SK-N-SH treated with all-trans-retinoic acid at 6 μM for 48 hours (cell line): ENCODE measurements at regions not wholly inside any gene's neighbourhood (a gene's known extent, or its start where the extent isn't known, plus 50 kb on each side); places are given as distances from the start of the nearest gene placed in this dataset.

Source experiments
- ATAC-seq: fragments of 200-7000 bp; cut with Tn5 transposase; 3 replicates; pipeline ENCODE4 v1.9.1; 2020; ENCODE audit warnings: mild to moderate bottlenecking, moderate library complexity
- ARNTL ChIP-seq: fragments of 450-650 bp; formaldehyde crosslinking; IDR thresholded peaks from 2 replicates; pipeline ENCODE4 v1.5.0; 2020; ENCODE audit warnings: low read depth, mild to moderate bottlenecking, moderate library complexity, borderline replicate concordance
- BACH2 ChIP-seq: fragments of 250-450 bp; sonication (Bioruptor Pico); IDR thresholded peaks from 2 replicates; pipeline ENCODE4 v1.9.0; 2021; ENCODE audit warnings: mild to moderate bottlenecking, borderline replicate concordance
- CSDC2 ChIP-seq: fragments of 250-450 bp; sonication (Bioruptor Pico); IDR thresholded peaks from 2 replicates; pipeline ENCODE4 v1.5.0; 2020; ENCODE audit warnings: mild to moderate bottlenecking, moderate library complexity
- ESRRG ChIP-seq: fragments of 250-450 bp; sonication (Bioruptor Pico); IDR thresholded peaks from 2 replicates; pipeline ENCODE4 v1.6.1; 2021; ENCODE audit warnings: mild to moderate bottlenecking
- GLIS3 ChIP-seq: fragments of 250-450 bp; sonication (Bioruptor Pico); IDR thresholded peaks from 2 replicates; pipeline ENCODE4 v1.5.0; 2020; ENCODE audit warnings: mild to moderate bottlenecking, moderate library complexity
- OSR1 ChIP-seq: fragments of 250-450 bp; sonication (Bioruptor Pico); IDR thresholded peaks from 2 replicates; pipeline ENCODE4 v1.8.0; 2022; ENCODE audit warnings: moderate library complexity, mild to moderate bottlenecking, inconsistent platforms
- PATZ1 ChIP-seq: fragments of 250-450 bp; sonication (Bioruptor Pico); IDR thresholded peaks from 2 replicates; pipeline ENCODE4 v1.8.0; 2020; ENCODE audit warnings: mild to moderate bottlenecking, moderate library complexity, borderline replicate concordance
- PPARA ChIP-seq: fragments of 250-450 bp; sonication (Bioruptor Pico); IDR thresholded peaks from 2 replicates; pipeline ENCODE4 v1.5.0; 2020; ENCODE audit warnings: mild to moderate bottlenecking, borderline replicate concordance
- RARB ChIP-seq: fragments of 250-450 bp; sonication (Bioruptor Pico); IDR thresholded peaks from 2 replicates; pipeline ENCODE4 v1.8.0; 2021; ENCODE audit warnings: mild to moderate bottlenecking, moderate library complexity
- TCF4 ChIP-seq: fragments of 250-450 bp; sonication (Bioruptor Pico); IDR thresholded peaks from 2 replicates; pipeline ENCODE4 v1.8.0; 2021; ENCODE audit warnings: mild to moderate bottlenecking, moderate library complexity, borderline replicate concordance
- TOX ChIP-seq: fragments of 250-450 bp; sonication (Bioruptor Pico); IDR thresholded peaks from 2 replicates; pipeline ENCODE4 v1.8.0; 2021; ENCODE audit warnings: mild to moderate bottlenecking, moderate library complexity, borderline replicate concordance
- ZC3H10 ChIP-seq: fragments of 250-450 bp; sonication (Bioruptor Pico); IDR thresholded peaks from 2 replicates; pipeline ENCODE4 v1.5.1; 2021; ENCODE audit warnings: mild to moderate bottlenecking, moderate library complexity
- ZFP3 ChIP-seq: fragments of 250-450 bp; sonication (Bioruptor Pico); IDR thresholded peaks from 2 replicates; pipeline ENCODE4 v1.5.0; 2020; ENCODE audit warnings: mild to moderate bottlenecking, moderate library complexity
- ZFP30 ChIP-seq: fragments of 450-650 bp; formaldehyde crosslinking; IDR thresholded peaks from 2 replicates; pipeline ENCODE4 v1.5.0; 2022; ENCODE audit warnings: mild to moderate bottlenecking, moderate library complexity
- ZNF565 ChIP-seq: fragments of 450-650 bp; formaldehyde crosslinking; conservative IDR thresholded peaks from 2 replicates; pipeline ENCODE4 v1.5.0; 2020; ENCODE audit warnings: low read depth, mild to moderate bottlenecking, moderate library complexity
- ZNF70 ChIP-seq: fragments of 450-650 bp; formaldehyde crosslinking; IDR thresholded peaks from 2 replicates; pipeline ENCODE4 v1.5.0; 2020; ENCODE audit warnings: mild to moderate bottlenecking, moderate library complexity
- ZNF8 ChIP-seq: fragments of 450-650 bp; formaldehyde crosslinking; IDR thresholded peaks from 2 replicates; pipeline ENCODE4 v1.5.0; 2020; ENCODE audit warnings: mild to moderate bottlenecking, moderate library complexity
- TF ChIP-seq, protein P1 (sequence below): fragments of 250-450 bp; sonication (Bioruptor Pico); IDR thresholded peaks from 2 replicates; pipeline ENCODE4 v1.5.0; 2020; ENCODE audit warnings: mild to moderate bottlenecking, moderate library complexity
- TF ChIP-seq, protein P2 (sequence below): fragments of 250-450 bp; sonication (Bioruptor Pico); IDR thresholded peaks from 2 replicates; pipeline ENCODE4 v1.5.1; 2020; ENCODE audit warnings: low read depth, mild to moderate bottlenecking, moderate library complexity
- TF ChIP-seq, protein P3 (sequence below): fragments of 250-450 bp; sonication (Bioruptor Pico); IDR thresholded peaks from 2 replicates; pipeline ENCODE4 v1.8.0; 2021; ENCODE audit warnings: low read depth, mild to moderate bottlenecking, moderate library complexity, borderline replicate concordance
- TF ChIP-seq, protein P4 (sequence below): fragments of 250-450 bp; sonication (Bioruptor Pico); IDR thresholded peaks from 2 replicates; pipeline ENCODE4 v1.5.1; 2021; ENCODE audit warnings: mild to moderate bottlenecking, moderate library complexity

GRCh38 chr3:132246212-132246611 lies 71.0 kb upstream of the ACP3 start (continued):
- TF ChIP-seq, protein P1, sequence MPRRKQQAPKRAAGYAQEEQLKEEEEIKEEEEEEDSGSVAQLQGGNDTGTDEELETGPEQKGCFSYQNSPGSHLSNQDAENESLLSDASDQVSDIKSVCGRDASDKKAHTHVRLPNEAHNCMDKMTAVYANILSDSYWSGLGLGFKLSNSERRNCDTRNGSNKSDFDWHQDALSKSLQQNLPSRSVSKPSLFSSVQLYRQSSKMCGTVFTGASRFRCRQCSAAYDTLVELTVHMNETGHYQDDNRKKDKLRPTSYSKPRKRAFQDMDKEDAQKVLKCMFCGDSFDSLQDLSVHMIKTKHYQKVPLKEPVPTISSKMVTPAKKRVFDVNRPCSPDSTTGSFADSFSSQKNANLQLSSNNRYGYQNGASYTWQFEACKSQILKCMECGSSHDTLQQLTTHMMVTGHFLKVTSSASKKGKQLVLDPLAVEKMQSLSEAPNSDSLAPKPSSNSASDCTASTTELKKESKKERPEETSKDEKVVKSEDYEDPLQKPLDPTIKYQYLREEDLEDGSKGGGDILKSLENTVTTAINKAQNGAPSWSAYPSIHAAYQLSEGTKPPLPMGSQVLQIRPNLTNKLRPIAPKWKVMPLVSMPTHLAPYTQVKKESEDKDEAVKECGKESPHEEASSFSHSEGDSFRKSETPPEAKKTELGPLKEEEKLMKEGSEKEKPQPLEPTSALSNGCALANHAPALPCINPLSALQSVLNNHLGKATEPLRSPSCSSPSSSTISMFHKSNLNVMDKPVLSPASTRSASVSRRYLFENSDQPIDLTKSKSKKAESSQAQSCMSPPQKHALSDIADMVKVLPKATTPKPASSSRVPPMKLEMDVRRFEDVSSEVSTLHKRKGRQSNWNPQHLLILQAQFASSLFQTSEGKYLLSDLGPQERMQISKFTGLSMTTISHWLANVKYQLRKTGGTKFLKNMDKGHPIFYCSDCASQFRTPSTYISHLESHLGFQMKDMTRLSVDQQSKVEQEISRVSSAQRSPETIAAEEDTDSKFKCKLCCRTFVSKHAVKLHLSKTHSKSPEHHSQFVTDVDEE (CRISPR knock-in tag), result no peak
- no peak for TF ChIP-seq TOX (CRISPR knock-in tag)
- TF ChIP-seq, protein P2, sequence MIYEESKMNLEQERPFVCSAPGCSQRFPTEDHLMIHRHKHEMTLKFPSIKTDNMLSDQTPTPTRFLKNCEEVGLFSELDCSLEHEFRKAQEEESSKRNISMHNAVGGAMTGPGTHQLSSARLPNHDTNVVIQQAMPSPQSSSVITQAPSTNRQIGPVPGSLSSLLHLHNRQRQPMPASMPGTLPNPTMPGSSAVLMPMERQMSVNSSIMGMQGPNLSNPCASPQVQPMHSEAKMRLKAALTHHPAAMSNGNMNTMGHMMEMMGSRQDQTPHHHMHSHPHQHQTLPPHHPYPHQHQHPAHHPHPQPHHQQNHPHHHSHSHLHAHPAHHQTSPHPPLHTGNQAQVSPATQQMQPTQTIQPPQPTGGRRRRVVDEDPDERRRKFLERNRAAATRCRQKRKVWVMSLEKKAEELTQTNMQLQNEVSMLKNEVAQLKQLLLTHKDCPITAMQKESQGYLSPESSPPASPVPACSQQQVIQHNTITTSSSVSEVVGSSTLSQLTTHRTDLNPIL (CRISPR knock-in tag), result no peak
- no peak for TF ChIP-seq OSR1 (CRISPR knock-in tag)
- TF ChIP-seq ZNF565 (CRISPR knock-in tag), result no peak

DNA sequence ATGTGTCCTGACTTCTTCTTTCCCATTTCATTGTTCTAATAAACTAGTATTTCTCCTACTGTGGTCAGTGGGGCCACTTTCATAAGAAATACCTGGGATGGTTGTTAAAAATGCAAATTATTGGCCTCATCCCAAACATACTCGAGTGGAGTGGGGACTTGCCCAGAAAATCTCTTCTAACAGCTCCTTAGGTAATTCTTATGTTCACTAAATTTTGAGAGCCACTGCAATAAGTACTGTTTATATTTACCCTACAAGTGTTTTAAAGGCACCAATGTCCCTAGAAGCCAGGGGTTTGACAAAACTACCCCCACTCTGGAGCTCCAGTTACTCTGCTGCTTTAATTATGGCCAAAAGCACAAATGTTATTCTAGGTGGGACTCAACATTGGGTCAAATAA lies 70.0 kb upstream of the ACP3 start:
- no peak for TF ChIP-seq ARNTL (CRISPR knock-in tag)
- TF ChIP-seq ESRRG, result no peak
- TF ChIP-seq, protein P3, sequence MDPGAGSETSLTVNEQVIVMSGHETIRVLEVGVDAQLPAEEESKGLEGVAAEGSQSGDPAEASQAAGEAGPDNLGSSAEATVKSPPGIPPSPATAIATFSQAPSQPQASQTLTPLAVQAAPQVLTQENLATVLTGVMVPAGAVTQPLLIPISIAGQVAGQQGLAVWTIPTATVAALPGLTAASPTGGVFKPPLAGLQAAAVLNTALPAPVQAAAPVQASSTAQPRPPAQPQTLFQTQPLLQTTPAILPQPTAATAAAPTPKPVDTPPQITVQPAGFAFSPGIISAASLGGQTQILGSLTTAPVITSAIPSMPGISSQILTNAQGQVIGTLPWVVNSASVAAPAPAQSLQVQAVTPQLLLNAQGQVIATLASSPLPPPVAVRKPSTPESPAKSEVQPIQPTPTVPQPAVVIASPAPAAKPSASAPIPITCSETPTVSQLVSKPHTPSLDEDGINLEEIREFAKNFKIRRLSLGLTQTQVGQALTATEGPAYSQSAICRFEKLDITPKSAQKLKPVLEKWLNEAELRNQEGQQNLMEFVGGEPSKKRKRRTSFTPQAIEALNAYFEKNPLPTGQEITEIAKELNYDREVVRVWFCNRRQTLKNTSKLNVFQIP, result no peak
- no peak for TF ChIP-seq ZFP3 (CRISPR knock-in tag)
- TF ChIP-seq TOX (CRISPR knock-in tag), result no peak
- TF ChIP-seq, protein P4, sequence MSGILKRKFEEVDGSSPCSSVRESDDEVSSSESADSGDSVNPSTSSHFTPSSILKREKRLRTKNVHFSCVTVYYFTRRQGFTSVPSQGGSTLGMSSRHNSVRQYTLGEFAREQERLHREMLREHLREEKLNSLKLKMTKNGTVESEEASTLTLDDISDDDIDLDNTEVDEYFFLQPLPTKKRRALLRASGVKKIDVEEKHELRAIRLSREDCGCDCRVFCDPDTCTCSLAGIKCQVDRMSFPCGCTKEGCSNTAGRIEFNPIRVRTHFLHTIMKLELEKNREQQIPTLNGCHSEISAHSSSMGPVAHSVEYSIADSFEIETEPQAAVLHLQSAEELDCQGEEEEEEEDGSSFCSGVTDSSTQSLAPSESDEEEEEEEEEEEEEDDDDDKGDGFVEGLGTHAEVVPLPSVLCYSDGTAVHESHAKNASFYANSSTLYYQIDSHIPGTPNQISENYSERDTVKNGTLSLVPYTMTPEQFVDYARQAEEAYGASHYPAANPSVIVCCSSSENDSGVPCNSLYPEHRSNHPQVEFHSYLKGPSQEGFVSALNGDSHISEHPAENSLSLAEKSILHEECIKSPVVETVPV (CRISPR knock-in tag), result no peak
- no peak for TF ChIP-seq ZFP30
- TF ChIP-seq TCF4 (CRISPR knock-in tag), result no peak
- no peak for TF ChIP-seq BACH2 (CRISPR knock-in tag)
- TF ChIP-seq RARB (CRISPR knock-in tag), result no peak
- TF ChIP-seq, protein P1 (CRISPR knock-in tag), result no peak
- no peak for TF ChIP-seq CSDC2
- no peak for TF ChIP-seq ZNF70 (CRISPR knock-in tag)
- TF ChIP-seq, protein P2 (CRISPR knock-in tag), result no peak
- TF ChIP-seq ZNF8 (CRISPR knock-in tag), result no peak
- TF ChIP-seq OSR1 (CRISPR knock-in tag), result no peak
- no peak for TF ChIP-seq PPARA (CRISPR knock-in tag)
- TF ChIP-seq GLIS3 (CRISPR knock-in tag), result no peak
- no peak for TF ChIP-seq PATZ1 (CRISPR knock-in tag)
- no peak for TF ChIP-seq ZC3H10 (CRISPR knock-in tag)
- no peak for ATAC-seq
